Sigmoid colon (tissue), 4 donors: ENCODE measurements at regions not wholly inside any gene's neighbourhood (a gene's known extent, or its start where the extent isn't known, plus 50 kb on each side); places are given as distances from the start of the nearest gene placed in this dataset.

Experiments used
- POLR2A ChIP-seq, 2 donors: fragments of 450-650 bp; IDR thresholded peaks; one replicate each; pipeline ENCODE4 v1.6.1; 2016; ENCODE audit warnings: antibody characterized with exemption in 2 of 2, mild to moderate bottlenecking in 2 of 2, moderate library complexity in 2 of 2
- POLR2AphosphoS5 ChIP-seq, 4 donors: sonication (generic); formaldehyde crosslinking; IDR thresholded peaks; one replicate each; pipeline ENCODE4 v1.6.1; 2017; ENCODE audit warnings: antibody characterized with exemption in 4 of 4
- TF ChIP-seq, protein P1 (sequence below), 4 experiments: fragments of 450-650 bp in 3 of 4; fragments of 200-600 bp in 1 of 4; IDR thresholded peaks; one replicate each; pipeline ENCODE4 v1.5.1; 2016 to 2019; ENCODE audit warnings: antibody characterized with exemption in 4 of 4, mild to moderate bottlenecking in 3 of 4, moderate library complexity in 2 of 4

DNA sequence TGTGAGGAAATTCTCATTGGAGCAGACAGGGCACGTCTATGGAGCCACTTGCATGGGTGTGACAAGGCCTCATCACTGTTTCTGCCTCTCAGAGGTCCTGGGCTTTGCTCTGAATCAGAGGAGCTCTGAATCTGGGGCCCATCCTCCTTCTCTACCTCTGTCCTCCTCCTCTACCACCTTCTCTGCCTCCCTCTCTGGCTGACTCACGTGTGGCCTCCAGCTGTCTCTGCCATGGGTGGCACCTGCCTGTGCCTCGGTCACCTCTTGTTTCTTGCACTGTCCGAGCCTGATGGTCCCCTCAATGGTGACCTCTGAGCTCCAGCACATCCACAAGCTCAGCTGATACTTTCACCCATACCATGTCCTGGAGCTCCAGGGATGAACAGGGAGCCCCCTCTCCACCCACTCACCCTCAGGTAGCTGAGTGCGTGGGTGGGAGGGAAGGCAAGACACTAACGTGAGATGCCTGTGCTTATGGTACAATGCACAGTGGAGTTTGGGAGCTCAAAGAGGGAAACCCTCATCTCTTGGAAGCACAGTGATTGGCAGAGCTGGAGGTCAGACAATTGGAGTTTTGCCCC lies 116.4 kb upstream of the CRHR1 start:
- TF ChIP-seq POLR2A (IDR thresholded peaks at IDR 0.05) = no peak
- no peak for TF ChIP-seq POLR2AphosphoS5 (IDR thresholded peaks at IDR 0.05)
- TF ChIP-seq, protein P1, sequence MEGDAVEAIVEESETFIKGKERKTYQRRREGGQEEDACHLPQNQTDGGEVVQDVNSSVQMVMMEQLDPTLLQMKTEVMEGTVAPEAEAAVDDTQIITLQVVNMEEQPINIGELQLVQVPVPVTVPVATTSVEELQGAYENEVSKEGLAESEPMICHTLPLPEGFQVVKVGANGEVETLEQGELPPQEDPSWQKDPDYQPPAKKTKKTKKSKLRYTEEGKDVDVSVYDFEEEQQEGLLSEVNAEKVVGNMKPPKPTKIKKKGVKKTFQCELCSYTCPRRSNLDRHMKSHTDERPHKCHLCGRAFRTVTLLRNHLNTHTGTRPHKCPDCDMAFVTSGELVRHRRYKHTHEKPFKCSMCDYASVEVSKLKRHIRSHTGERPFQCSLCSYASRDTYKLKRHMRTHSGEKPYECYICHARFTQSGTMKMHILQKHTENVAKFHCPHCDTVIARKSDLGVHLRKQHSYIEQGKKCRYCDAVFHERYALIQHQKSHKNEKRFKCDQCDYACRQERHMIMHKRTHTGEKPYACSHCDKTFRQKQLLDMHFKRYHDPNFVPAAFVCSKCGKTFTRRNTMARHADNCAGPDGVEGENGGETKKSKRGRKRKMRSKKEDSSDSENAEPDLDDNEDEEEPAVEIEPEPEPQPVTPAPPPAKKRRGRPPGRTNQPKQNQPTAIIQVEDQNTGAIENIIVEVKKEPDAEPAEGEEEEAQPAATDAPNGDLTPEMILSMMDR (IDR thresholded peaks at IDR 0.05) = no peak
